GM21786 (cell line): ENCODE measurements at regions not wholly inside any gene's neighbourhood (a gene's known extent, or its start where the extent isn't known, plus 50 kb on each side); places are given as distances from the start of the nearest gene placed in this dataset.

ENCODE experiments used
- ATAC-seq: cut with Tn5 transposase; IDR thresholded peaks from one replicate; pipeline ENCODE4 v1.9.1; 2021; ENCODE audit not compliant: unreplicated experiment

- no peak for ATAC-seq
These were observed 742.0 kb upstream of the LRRTM4 start for GRCh38 chr2:78264130-78264529.

DNA sequence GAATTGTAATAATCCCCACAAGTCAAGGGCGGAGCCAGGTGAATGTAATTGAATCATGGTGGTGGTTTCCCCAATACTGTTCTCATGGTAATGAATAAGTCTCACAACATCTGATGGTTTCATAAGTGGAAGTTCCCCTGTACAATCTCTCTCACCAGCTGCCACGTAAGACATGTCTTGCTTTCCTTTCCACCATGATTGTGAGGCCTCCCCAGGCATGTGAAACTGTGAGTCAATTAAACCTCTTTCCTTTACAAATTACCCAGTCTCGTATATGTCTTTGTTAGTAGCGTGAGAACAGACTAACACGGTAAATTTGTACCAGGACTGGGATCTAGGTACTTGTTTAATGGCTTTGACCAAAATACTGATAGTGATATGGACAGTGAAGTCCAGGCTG, 744.3 kb upstream of the REG3G start:
- ATAC-seq = no peak

GRCh38 chr2:78290581-78291214, 734.8 kb upstream of the REG3G start:
- no peak for ATAC-seq

DNA sequence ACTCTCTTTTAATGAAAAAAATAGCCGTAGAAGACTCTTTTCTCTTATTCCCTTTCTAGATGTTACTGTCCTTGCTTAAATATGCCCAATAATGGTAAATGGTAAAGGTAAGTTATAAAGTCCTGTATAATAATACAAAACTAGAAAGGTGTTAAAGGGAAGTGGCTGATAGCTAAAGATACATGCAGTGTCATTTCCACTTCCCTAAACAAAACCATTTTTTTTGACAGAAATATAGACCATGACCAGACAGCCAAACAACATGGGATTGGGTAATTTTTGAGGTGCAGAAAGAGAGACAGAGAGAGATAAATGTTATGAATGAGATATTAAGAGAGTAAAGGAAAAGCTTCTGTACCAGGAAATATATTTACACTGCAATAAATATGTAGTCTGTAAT, 731.7 kb upstream of the REG3G start:
- no peak for ATAC-seq

DNA sequence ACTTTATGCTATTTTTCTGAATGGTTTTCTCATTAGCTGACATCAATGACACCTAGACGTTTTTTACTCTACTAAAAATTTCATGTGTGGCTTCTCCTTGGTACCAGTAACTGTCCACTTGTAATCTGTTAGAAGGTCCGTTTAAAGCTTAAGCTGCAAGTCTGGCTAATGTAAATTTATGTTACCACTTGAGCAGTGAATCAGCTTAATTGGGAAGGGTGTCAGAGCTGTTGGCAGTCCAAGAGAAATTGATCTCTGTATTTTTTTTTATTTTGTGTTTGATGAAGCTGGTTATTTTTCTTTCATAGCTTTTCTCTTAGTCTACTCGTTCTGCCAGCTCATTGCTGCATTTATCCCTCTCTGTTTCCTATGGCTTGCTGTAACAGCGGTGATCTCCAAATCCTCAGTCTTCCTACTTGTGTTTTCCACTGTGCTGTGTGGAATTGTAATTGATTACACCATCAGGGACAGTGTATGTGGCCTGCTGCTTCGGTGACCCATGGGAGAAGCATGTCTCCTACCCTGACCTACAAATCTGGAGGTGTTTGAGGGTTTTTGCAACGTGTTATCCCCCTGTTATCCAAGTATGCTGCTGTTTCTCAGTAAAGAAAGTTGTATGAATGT, 724.2 kb upstream of the REG3G start:
- no peak for ATAC-seq

GRCh38 chr2:78304678-78305077, 720.8 kb upstream of the REG3G start:
- ATAC-seq = no peak

DNA sequence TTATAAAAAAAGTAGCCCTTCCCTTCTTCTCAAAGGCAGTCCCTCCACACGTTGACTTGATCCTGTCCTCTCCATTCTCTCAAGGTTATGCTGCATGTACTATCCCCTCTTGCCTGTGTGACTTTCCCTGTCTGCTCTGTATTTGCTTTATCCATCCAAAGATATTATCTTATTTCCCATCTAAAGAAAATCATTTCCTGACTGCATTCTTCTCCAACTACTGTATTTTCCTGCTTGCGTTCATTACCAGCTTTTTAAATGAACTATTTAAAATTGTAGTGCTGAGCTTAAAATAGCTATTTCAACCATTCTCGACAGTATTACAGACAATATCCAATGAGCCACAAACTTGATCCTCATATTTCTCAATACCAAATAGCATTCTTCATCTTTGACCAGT, 716.0 kb upstream of the REG3G start:
- no peak for ATAC-seq

DNA sequence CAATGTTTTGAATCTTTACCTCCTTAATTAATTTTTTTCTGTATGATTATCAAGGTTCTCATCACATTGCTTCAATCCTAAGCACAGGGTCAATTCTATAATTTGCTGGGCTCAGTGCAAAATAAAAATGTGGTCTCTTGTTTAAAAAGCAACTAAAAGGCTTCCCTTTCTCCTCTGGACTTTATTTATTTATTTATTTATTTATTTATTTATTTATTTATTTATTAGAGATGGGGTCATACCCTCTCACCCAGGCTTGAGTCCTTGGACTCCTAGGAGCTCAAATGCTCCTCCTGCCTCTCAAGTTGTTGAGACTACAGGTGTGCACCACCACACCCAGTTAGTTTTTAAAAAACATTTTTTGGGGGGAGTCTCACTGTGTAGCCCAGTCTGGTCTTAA, 710.1 kb upstream of the REG3G start:
- ATAC-seq = no peak

DNA sequence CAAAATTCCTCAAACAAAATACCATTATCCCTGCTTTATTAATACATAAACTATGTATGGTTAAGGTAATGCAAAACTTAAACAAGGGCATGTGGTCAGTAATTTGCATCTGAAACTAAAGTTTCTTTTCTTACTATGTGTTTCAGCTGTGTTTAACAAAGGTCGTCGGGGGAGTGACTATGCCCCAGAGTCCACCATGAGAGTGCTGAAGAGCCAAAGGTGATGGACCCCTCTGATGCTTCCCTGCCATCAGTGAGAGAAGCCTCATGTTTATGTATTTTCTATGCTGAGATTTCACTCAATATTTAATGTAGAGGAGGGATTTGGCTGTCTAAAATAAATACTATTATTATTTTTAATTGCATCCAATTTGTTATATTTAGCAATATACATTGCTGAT, 707.2 kb upstream of the REG3G start:
- no peak for ATAC-seq

- no peak for ATAC-seq
These were observed 695.3 kb upstream of the REG3G start for GRCh38 chr2:78330193-78330592.

- peak; percentile 47 for ATAC-seq
These were observed 674.3 kb upstream of the REG3G start for GRCh38 chr2:78351208-78351607.

DNA sequence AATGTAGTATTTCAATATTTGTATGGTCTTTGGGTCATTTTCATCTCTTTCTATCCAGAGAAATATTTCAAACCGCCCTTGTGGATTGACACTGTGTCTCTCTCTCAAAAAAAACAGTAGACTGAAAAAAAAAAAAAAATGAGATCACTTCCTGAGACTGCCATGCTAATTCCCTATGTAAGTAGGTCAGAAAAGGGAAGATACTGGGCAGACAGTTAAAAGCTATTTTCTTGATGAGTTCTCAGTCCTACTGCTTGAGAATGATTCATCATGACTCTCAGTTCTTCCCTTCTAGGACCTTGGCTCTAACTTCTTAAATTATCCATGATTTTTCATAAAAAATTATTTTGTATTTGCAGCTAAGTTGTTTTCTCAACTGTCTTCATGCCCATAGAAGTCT, 672.3 kb upstream of the REG3G start:
- no peak for ATAC-seq

- no peak for ATAC-seq
These were observed 669.5 kb upstream of the REG3G start for GRCh38 chr2:78355967-78356366.

GRCh38 chr2:78383576-78383975, 641.9 kb upstream of the REG3G start:
- no peak for ATAC-seq

- no peak for ATAC-seq
These were observed 628.3 kb upstream of the REG3G start for GRCh38 chr2:78397198-78397597.

DNA sequence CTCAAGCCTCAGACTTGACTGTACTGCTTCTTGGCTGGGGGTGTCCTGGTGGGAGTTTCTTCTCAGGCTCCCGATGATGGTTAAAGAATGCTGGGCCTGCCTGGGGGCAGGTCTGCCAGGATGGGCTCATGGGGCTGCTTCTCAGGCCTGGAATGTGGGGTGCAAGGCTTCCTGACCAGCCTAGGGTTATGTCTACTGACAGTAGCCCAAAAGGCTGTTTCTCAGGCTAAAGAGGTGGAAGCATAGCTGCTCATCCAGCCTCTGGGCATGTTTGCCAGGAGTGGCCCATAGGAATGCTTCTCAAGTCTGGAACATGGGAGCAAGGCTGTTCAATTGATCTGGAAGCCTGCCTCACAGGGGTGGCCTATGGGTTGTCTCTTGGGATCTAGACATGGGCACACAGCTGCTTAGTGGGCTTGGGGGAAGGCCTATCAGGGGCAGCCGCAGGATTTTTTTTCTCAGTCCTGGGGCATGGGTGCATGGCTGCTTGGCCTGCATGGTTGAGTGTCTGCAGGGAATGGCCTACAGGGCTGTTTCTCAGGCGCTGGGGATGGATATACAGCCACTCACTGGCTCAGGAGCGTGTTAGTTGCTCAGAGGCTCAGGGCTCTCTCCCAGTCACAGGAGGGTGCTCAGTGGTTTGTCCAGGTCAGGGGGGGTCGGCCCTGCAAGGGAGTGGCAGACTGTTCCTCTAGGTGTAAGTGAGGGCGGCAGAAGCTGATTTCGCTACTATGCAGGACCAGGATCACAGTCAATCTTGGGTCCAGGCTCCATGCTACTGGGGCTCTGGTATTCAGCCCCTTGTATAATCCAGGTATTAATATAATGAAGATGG, 617.3 kb upstream of the REG3G start:
- ATAC-seq = no peak

DNA sequence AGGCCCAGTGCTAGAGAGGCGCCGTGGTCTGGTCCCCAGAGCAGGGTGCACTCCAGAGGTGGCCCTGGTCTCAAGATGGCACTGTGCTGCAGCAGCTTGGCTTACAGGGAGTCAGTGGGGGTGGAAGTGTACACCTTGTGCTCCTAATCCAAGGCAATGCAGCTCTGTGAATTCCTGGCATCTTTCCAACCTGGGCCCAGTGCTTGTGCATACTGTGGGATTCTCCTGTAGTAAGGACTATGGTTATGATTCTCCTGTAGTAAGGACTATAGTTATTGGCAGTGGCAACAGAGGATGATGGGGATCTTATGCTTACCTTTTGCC, 616.7 kb upstream of the REG3G start:
- ATAC-seq = no peak

- no peak for ATAC-seq
These were observed 614.2 kb upstream of the REG3G start for GRCh38 chr2:78411303-78411702.

- ATAC-seq = no peak
These were observed 608.7 kb upstream of the REG3G start for GRCh38 chr2:78416625-78417300.

DNA sequence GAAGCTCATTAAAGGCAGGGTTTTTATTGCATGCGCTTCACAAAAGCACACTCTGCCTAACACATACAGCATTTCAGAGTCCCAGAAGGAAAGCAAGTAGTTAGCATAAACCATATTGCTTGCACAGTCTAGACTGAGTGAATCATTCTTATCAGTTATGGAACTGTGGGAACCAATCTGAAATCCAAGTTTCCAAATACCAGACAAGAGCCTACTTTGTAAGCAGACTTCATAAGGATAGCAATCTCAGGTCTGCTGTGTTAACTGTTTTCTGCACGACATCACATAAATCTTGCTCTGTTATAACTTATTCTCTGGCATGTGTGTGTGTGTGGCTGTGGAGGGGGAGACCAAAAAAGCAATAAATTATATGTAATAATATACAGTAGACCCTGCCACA, 608.1 kb upstream of the REG3G start:
- ATAC-seq = no peak

- no peak for ATAC-seq
These were observed 607.5 kb upstream of the REG3G start for GRCh38 chr2:78418021-78418420.

GRCh38 chr2:78420132-78420531, 605.4 kb upstream of the REG3G start:
- ATAC-seq = no peak
